ENCODE measurements at regions not wholly inside any gene's neighbourhood (a gene's known extent, or its start where the extent isn't known, plus 50 kb on each side); places are given as distances from the start of the nearest gene placed in this dataset.

GRCh38 chr11:115893461-115894099 is 389.4 kb upstream of the CADM1 start:
- H3K36me3 ChIP-seq (ENCODE audit: control insufficient read depth in 5 of 5, insufficient read depth in 5 of 5, low read length in 5 of 5): no peaks in the 10 kb centered on the region
- H3K4me1 ChIP-seq (ENCODE audit: control insufficient read depth in 5 of 5, insufficient read depth in 5 of 5, low read length in 5 of 5): no peaks in the 10 kb centered on the region
- no peaks in the 10 kb centered on the region for H3K9me3 ChIP-seq (ENCODE audit: control insufficient read depth in 5 of 5, low read length in 5 of 5)
- H3K9ac ChIP-seq (ENCODE audit: low read length in 5 of 5): no peak overlapping the region
- no peak overlapping the region for H3K4me3 ChIP-seq (ENCODE audit: low read depth in 1 of 5, low read length in 5 of 5)
- H3K27ac ChIP-seq (ENCODE audit: low read depth, low read length): no peak overlapping the region
- peaks cover 0 to 5% (median 0%) of the 10 kb centered on the region in 5 donors for H3K27me3 ChIP-seq (ENCODE audit: control insufficient read depth in 5 of 5, insufficient read depth in 4 of 5, low read length in 5 of 5)

- Histone ChIP-seq H3K27ac (ENCODE audit: low read depth, low read length) (no peak overlapping the region), H3K36me3 (ENCODE audit: control insufficient read depth in 5 of 5, insufficient read depth in 5 of 5, low read length in 5 of 5) (no peaks in the 10 kb centered on the region), H3K4me1 (ENCODE audit: control insufficient read depth in 5 of 5, insufficient read depth in 5 of 5, low read length in 5 of 5) (no peaks in the 10 kb centered on the region), H3K9ac (ENCODE audit: low read length in 5 of 5) (no peak overlapping the region), H3K4me3 (ENCODE audit: low read depth in 1 of 5, low read length in 5 of 5) (no peak overlapping the region), H3K27me3 (ENCODE audit: control insufficient read depth in 5 of 5, insufficient read depth in 4 of 5, low read length in 5 of 5) (peaks cover 0 to 5% (median 0%) of the 10 kb centered on the region in 5 donors), H3K9me3 (ENCODE audit: control insufficient read depth in 5 of 5, low read length in 5 of 5) (no peaks in the 10 kb centered on the region)
Observed at GRCh38 chr11:115892016-115892415, 387.8 kb upstream of the CADM1 start.

GRCh38 chr11:115891581-115891980 is 387.4 kb upstream of the CADM1 start:
- Histone ChIP-seq H3K9me3 (ENCODE audit: control insufficient read depth in 5 of 5, low read length in 5 of 5) (no peaks in the 10 kb centered on the region), H3K27me3 (ENCODE audit: control insufficient read depth in 5 of 5, insufficient read depth in 4 of 5, low read length in 5 of 5) (peaks cover 0 to 5% (median 0%) of the 10 kb centered on the region in 5 donors), H3K36me3 (ENCODE audit: control insufficient read depth in 5 of 5, insufficient read depth in 5 of 5, low read length in 5 of 5) (no peaks in the 10 kb centered on the region), H3K4me3 (ENCODE audit: low read depth in 1 of 5, low read length in 5 of 5) (no peak overlapping the region), H3K4me1 (ENCODE audit: control insufficient read depth in 5 of 5, insufficient read depth in 5 of 5, low read length in 5 of 5) (no peaks in the 10 kb centered on the region), H3K9ac (ENCODE audit: low read length in 5 of 5) (no peak overlapping the region), H3K27ac (ENCODE audit: low read depth, low read length) (no peak overlapping the region)

GRCh38 chr11:115890500-115890899 is 386.3 kb upstream of the CADM1 start:
- Histone ChIP-seq H3K27ac (ENCODE audit: low read depth, low read length) (no peak overlapping the region), H3K36me3 (ENCODE audit: control insufficient read depth in 5 of 5, insufficient read depth in 5 of 5, low read length in 5 of 5) (no peaks in the 10 kb centered on the region), H3K27me3 (ENCODE audit: control insufficient read depth in 5 of 5, insufficient read depth in 4 of 5, low read length in 5 of 5) (peaks cover 0 to 5% (median 0%) of the 10 kb centered on the region in 5 donors), H3K9me3 (ENCODE audit: control insufficient read depth in 5 of 5, low read length in 5 of 5) (no peaks in the 10 kb centered on the region), H3K4me1 (ENCODE audit: control insufficient read depth in 5 of 5, insufficient read depth in 5 of 5, low read length in 5 of 5) (peaks cover 0 to 4% (median 0%) of the 10 kb centered on the region in 5 donors), H3K4me3 (ENCODE audit: low read depth in 1 of 5, low read length in 5 of 5) (no peak overlapping the region), H3K9ac (ENCODE audit: low read length in 5 of 5) (no peak overlapping the region)

- Histone ChIP-seq H3K9me3 (ENCODE audit: control insufficient read depth in 5 of 5, low read length in 5 of 5) (no peaks in the 10 kb centered on the region), H3K9ac (ENCODE audit: low read length in 5 of 5) (no peak overlapping the region), H3K27me3 (ENCODE audit: control insufficient read depth in 5 of 5, insufficient read depth in 4 of 5, low read length in 5 of 5) (peaks cover 0 to 5% (median 0%) of the 10 kb centered on the region in 5 donors), H3K27ac (ENCODE audit: low read depth, low read length) (no peak overlapping the region), H3K4me3 (ENCODE audit: low read depth in 1 of 5, low read length in 5 of 5) (no peak overlapping the region), H3K36me3 (ENCODE audit: control insufficient read depth in 5 of 5, insufficient read depth in 5 of 5, low read length in 5 of 5) (no peaks in the 10 kb centered on the region), H3K4me1 (ENCODE audit: control insufficient read depth in 5 of 5, insufficient read depth in 5 of 5, low read length in 5 of 5) (peaks cover 0 to 12% (median 0%) of the 10 kb centered on the region in 5 donors)
Observed at GRCh38 chr11:115889712-115890111, 385.5 kb upstream of the CADM1 start.

- Histone ChIP-seq H3K4me1 (ENCODE audit: control insufficient read depth in 5 of 5, insufficient read depth in 5 of 5, low read length in 5 of 5) (peaks cover 0 to 14% (median 0%) of the 10 kb centered on the region in 5 donors), H3K4me3 (ENCODE audit: low read depth in 1 of 5, low read length in 5 of 5) (no peak overlapping the region), H3K36me3 (ENCODE audit: control insufficient read depth in 5 of 5, insufficient read depth in 5 of 5, low read length in 5 of 5) (no peaks in the 10 kb centered on the region), H3K27ac (ENCODE audit: low read depth, low read length) (no peak overlapping the region), H3K27me3 (ENCODE audit: control insufficient read depth in 5 of 5, insufficient read depth in 4 of 5, low read length in 5 of 5) (peaks cover 0 to 5% (median 0%) of the 10 kb centered on the region in 5 donors), H3K9ac (ENCODE audit: low read length in 5 of 5) (no peak overlapping the region), H3K9me3 (ENCODE audit: control insufficient read depth in 5 of 5, low read length in 5 of 5) (no peaks in the 10 kb centered on the region)
Observed at GRCh38 chr11:115887727-115888126, 383.5 kb upstream of the CADM1 start.

GRCh38 chr11:115887316-115887715 is 383.1 kb upstream of the CADM1 start:
- Histone ChIP-seq H3K27ac (ENCODE audit: low read depth, low read length) (no peak overlapping the region), H3K9ac (ENCODE audit: low read length in 5 of 5) (no peak overlapping the region), H3K36me3 (ENCODE audit: control insufficient read depth in 5 of 5, insufficient read depth in 5 of 5, low read length in 5 of 5) (no peaks in the 10 kb centered on the region), H3K4me1 (ENCODE audit: control insufficient read depth in 5 of 5, insufficient read depth in 5 of 5, low read length in 5 of 5) (peaks cover 0 to 14% (median 0%) of the 10 kb centered on the region in 5 donors), H3K4me3 (ENCODE audit: low read depth in 1 of 5, low read length in 5 of 5) (no peak overlapping the region), H3K27me3 (ENCODE audit: control insufficient read depth in 5 of 5, insufficient read depth in 4 of 5, low read length in 5 of 5) (peaks cover 0 to 5% (median 0%) of the 10 kb centered on the region in 5 donors), H3K9me3 (ENCODE audit: control insufficient read depth in 5 of 5, low read length in 5 of 5) (no peaks in the 10 kb centered on the region)

- Histone ChIP-seq H3K9me3 (ENCODE audit: control insufficient read depth in 5 of 5, low read length in 5 of 5) (peaks cover 0 to 5% (median 0%) of the 10 kb centered on the region in 5 donors), H3K27ac (ENCODE audit: low read depth, low read length) (no peak overlapping the region), H3K4me1 (ENCODE audit: control insufficient read depth in 5 of 5, insufficient read depth in 5 of 5, low read length in 5 of 5) (peaks cover 0 to 14% (median 0%) of the 10 kb centered on the region in 5 donors), H3K27me3 (ENCODE audit: control insufficient read depth in 5 of 5, insufficient read depth in 4 of 5, low read length in 5 of 5) (peaks cover 0 to 5% (median 0%) of the 10 kb centered on the region in 5 donors), H3K4me3 (ENCODE audit: low read depth in 1 of 5, low read length in 5 of 5) (no peak overlapping the region), H3K36me3 (ENCODE audit: control insufficient read depth in 5 of 5, insufficient read depth in 5 of 5, low read length in 5 of 5) (no peaks in the 10 kb centered on the region), H3K9ac (ENCODE audit: low read length in 5 of 5) (no peak overlapping the region)
Observed at GRCh38 chr11:115886422-115886733, 382.2 kb upstream of the CADM1 start.

- Histone ChIP-seq H3K9me3 (ENCODE audit: control insufficient read depth in 5 of 5, low read length in 5 of 5) (peaks cover 0 to 8% (median 3%) of the 10 kb centered on the region in 5 donors), H3K4me3 (ENCODE audit: low read depth in 1 of 5, low read length in 5 of 5) (no peak overlapping the region), H3K4me1 (ENCODE audit: control insufficient read depth in 5 of 5, insufficient read depth in 5 of 5, low read length in 5 of 5) (peaks cover 0 to 14% (median 0%) of the 10 kb centered on the region in 5 donors), H3K36me3 (ENCODE audit: control insufficient read depth in 5 of 5, insufficient read depth in 5 of 5, low read length in 5 of 5) (no peaks in the 10 kb centered on the region), H3K9ac (ENCODE audit: low read length in 5 of 5) (no peak overlapping the region), H3K27me3 (ENCODE audit: control insufficient read depth in 5 of 5, insufficient read depth in 4 of 5, low read length in 5 of 5) (peaks cover 0 to 5% (median 0%) of the 10 kb centered on the region in 5 donors), H3K27ac (ENCODE audit: low read depth, low read length) (no peak overlapping the region)
Observed at GRCh38 chr11:115885535-115886421, 381.6 kb upstream of the CADM1 start.
